Loucy (cell line): ENCODE measurements at regions not wholly inside any gene's neighbourhood (a gene's known extent, or its start where the extent isn't known, plus 50 kb on each side); places are given as distances from the start of the nearest gene placed in this dataset.

Experiments
- H2AFZ ChIP-seq: fragments of 200-600 bp; sonication (generic); 2 replicates; pipeline ENCODE4 v1.6.0; 2016; ENCODE audit warnings: antibody characterized with exemption, mild to moderate bottlenecking, low read length, moderate library complexity
- H3F3A ChIP-seq: fragments of 200-600 bp; 2 replicates; pipeline ENCODE4 v1.6.0; 2016; ENCODE audit warnings: antibody characterized with exemption, low read depth, mild to moderate bottlenecking
- H3K27me3 ChIP-seq: fragments of 200-600 bp; sonication (generic); 2 replicates; pipeline ENCODE4 v1.6.1; 2014; ENCODE audit warnings: low read length, mild to moderate bottlenecking; ENCODE audit not compliant: insufficient read depth, poor library complexity, severe bottlenecking
- H3K36me3 ChIP-seq: fragments of 200-600 bp; sonication (generic); 2 replicates; pipeline ENCODE4 v1.6.1; 2016; ENCODE audit warnings: low read length; ENCODE audit not compliant: insufficient read depth
- H3K4me1 ChIP-seq: fragments of 200-600 bp; sonication (generic); 2 replicates; pipeline ENCODE4 v1.5.1; 2014; ENCODE audit warnings: low read length, mild to moderate bottlenecking; ENCODE audit not compliant: insufficient read depth, poor library complexity, severe bottlenecking
- H3K4me2 ChIP-seq: fragments of 200-600 bp; sonication (generic); 2 replicates; pipeline ENCODE4 v1.6.0; 2014; ENCODE audit warnings: antibody characterized with exemption, low read length, low read depth, mild to moderate bottlenecking; ENCODE audit not compliant: poor library complexity, severe bottlenecking
- H3K4me3 ChIP-seq: fragments of 200-600 bp; sonication (generic); 2 replicates; pipeline ENCODE4 v1.5.1; 2014; ENCODE audit warnings: low read length, mild to moderate bottlenecking, mixed read lengths; ENCODE audit not compliant: poor library complexity, severe bottlenecking
- H3K79me2 ChIP-seq: fragments of 200-600 bp; sonication (generic); 2 replicates; pipeline ENCODE4 v1.6.1; 2014; ENCODE audit warnings: low read length; ENCODE audit not compliant: insufficient read depth
- H3K9ac ChIP-seq: fragments of 200-600 bp; sonication (generic); 2 replicates; pipeline ENCODE4 v1.6.0; 2014; ENCODE audit warnings: mild to moderate bottlenecking, low read depth, low read length, moderate library complexity; ENCODE audit not compliant: poor library complexity, severe bottlenecking
- H3K9me2 ChIP-seq: fragments of 200-600 bp; sonication (generic); replicated peaks from 2 replicates; pipeline ENCODE4 v1.6.1; 2016; ENCODE audit warnings: low read depth, low read length, mixed read lengths
- H3K9me3 ChIP-seq: fragments of 200-600 bp; sonication (generic); 2 replicates; pipeline ENCODE4 v1.6.1; 2014; ENCODE audit warnings: mild to moderate bottlenecking, antibody characterized with exemption, low read length, low read depth; ENCODE audit not compliant: insufficient read depth
- H4K20me1 ChIP-seq: fragments of 200-600 bp; sonication (generic); 2 replicates; pipeline ENCODE4 v1.6.0; 2014; ENCODE audit warnings: antibody characterized with exemption, low read length, mild to moderate bottlenecking; ENCODE audit not compliant: insufficient read depth, poor library complexity, severe bottlenecking
- CTCF ChIP-seq: fragments of 200-600 bp; sonication (generic); conservative IDR thresholded peaks from 2 replicates; pipeline ENCODE4 v1.5.1; 2014; ENCODE audit warnings: mild to moderate bottlenecking, antibody characterized with exemption, low read length
- EZH2phosphoT487 ChIP-seq: fragments of 200-600 bp; IDR thresholded peaks from 2 replicates; pipeline ENCODE4 v1.6.1; 2018; ENCODE audit warnings: antibody characterized with exemption, mild to moderate bottlenecking, moderate library complexity, borderline replicate concordance

- Histone ChIP-seq H3K4me3 (no peak overlapping the region), H3K4me2 (no peak overlapping the region)
These were observed 88.3 kb upstream of the KCNQ5 start for GRCh38 chr6:72533606-72534005.

GRCh38 chr6:72534236-72534635 lies 87.6 kb upstream of the KCNQ5 start:
- H4K20me1 ChIP-seq, result no peaks in the 10 kb centered on the region
- TF ChIP-seq CTCF, result no peak
- no peak for TF ChIP-seq EZH2phosphoT487
- no peaks in the 10 kb centered on the region for H3K36me3 ChIP-seq
- H3K4me3 ChIP-seq, result no peak overlapping the region
- no peak overlapping the region for H2AFZ ChIP-seq
- H3K79me2 ChIP-seq, result no peaks in the 10 kb centered on the region
- H3K4me2 ChIP-seq, result no peak overlapping the region
- H3F3A ChIP-seq, result no peaks in the 10 kb centered on the region
- H3K9ac ChIP-seq, result no peak overlapping the region
- H3K9me2 ChIP-seq, result no peaks in the 10 kb centered on the region
- no peaks in the 10 kb centered on the region for H3K4me1 ChIP-seq
- H3K9me3 ChIP-seq, result no peaks in the 10 kb centered on the region
- no peaks in the 10 kb centered on the region for H3K27me3 ChIP-seq

More at GRCh38 chr6:72533606-72534005, 88.3 kb upstream of the KCNQ5 start:
- Histone ChIP-seq H3K4me1 (no peaks in the 10 kb centered on the region), H3K36me3 (no peaks in the 10 kb centered on the region), H3K27me3 (no peaks in the 10 kb centered on the region), H2AFZ (no peak overlapping the region), H4K20me1 (no peaks in the 10 kb centered on the region), H3K9me3 (no peaks in the 10 kb centered on the region), H3K9me2 (no peaks in the 10 kb centered on the region), H3K9ac (no peak overlapping the region), H3F3A (no peaks in the 10 kb centered on the region), H3K79me2 (no peaks in the 10 kb centered on the region)
- no peak for TF ChIP-seq EZH2phosphoT487

GRCh38 chr6:72535124-72535523 lies 86.7 kb upstream of the KCNQ5 start:
- no peak for TF ChIP-seq EZH2phosphoT487
- no peak for TF ChIP-seq CTCF
- H3K36me3 ChIP-seq, result no peaks in the 10 kb centered on the region
- no peak overlapping the region for H3K4me2 ChIP-seq
- no peaks in the 10 kb centered on the region for H3K9me2 ChIP-seq
- no peak overlapping the region for H2AFZ ChIP-seq
- H3K9me3 ChIP-seq, result no peaks in the 10 kb centered on the region
- no peak overlapping the region for H3K9ac ChIP-seq
- H4K20me1 ChIP-seq, result no peaks in the 10 kb centered on the region
- H3K27me3 ChIP-seq, result no peaks in the 10 kb centered on the region
- H3K4me1 ChIP-seq, result no peaks in the 10 kb centered on the region
- H3K79me2 ChIP-seq, result no peaks in the 10 kb centered on the region
- no peaks in the 10 kb centered on the region for H3F3A ChIP-seq
- H3K4me3 ChIP-seq, result no peak overlapping the region

- H3F3A ChIP-seq, result no peaks in the 10 kb centered on the region
- TF ChIP-seq EZH2phosphoT487, result no peak
- TF ChIP-seq CTCF, result no peak
- no peak overlapping the region for H3K4me3 ChIP-seq
- no peak overlapping the region for H2AFZ ChIP-seq
- no peaks in the 10 kb centered on the region for H3K9me2 ChIP-seq
- no peaks in the 10 kb centered on the region for H3K27me3 ChIP-seq
- no peaks in the 10 kb centered on the region for H4K20me1 ChIP-seq
- no peaks in the 10 kb centered on the region for H3K36me3 ChIP-seq
- no peaks in the 10 kb centered on the region for H3K9me3 ChIP-seq
- H3K4me1 ChIP-seq, result no peaks in the 10 kb centered on the region
- no peaks in the 10 kb centered on the region for H3K79me2 ChIP-seq
- H3K9ac ChIP-seq, result no peak overlapping the region
- no peak overlapping the region for H3K4me2 ChIP-seq
These were observed 74.8 kb upstream of the KCNQ5 start for GRCh38 chr6:72547020-72547419.
